ENCODE measurements at regions not wholly inside any gene's neighbourhood (a gene's known extent, or its start where the extent isn't known, plus 50 kb on each side); places are given as distances from the start of the nearest gene placed in this dataset.
A peak's percentile ranks its signal among the peaks of the same experiment; 100 is the strongest.

- Histone ChIP-seq H4K91ac (replicated peaks; ENCODE audit: insufficient read length, low read length) (no peak overlapping the region), H3K36me3 (ENCODE audit: control insufficient read depth in 2 of 4, insufficient read depth in 4 of 4, low read length in 3 of 4) (no peaks in the 10 kb centered on the region), H2BK12ac (ENCODE audit: low read depth, low read length) (no peak overlapping the region), H3K18ac (ENCODE audit: extremely low read depth, low read length) (no peak overlapping the region), H4K8ac (ENCODE audit: extremely low read depth, insufficient read depth, low read length) (no peak overlapping the region), H3K23ac (ENCODE audit: insufficient read length) (no peak overlapping the region), H2AFZ (ENCODE audit: low read length) (0 out of 2 replicates have a peak overlapping the region, but pooled peaks have one; percentile 25), H2BK5ac (ENCODE audit: low read depth, low read length) (no peak overlapping the region), H3K23me2 (ENCODE audit: low read depth, low read length) (no peaks in the 10 kb centered on the region; the same call in 1 of the 2 replicates), H3K4me1 (replicated peaks in 1 of 4; ENCODE audit: control insufficient read depth in 3 of 4, insufficient read depth in 4 of 4, low read length in 3 of 4) (no peaks in the 10 kb centered on the region), H2BK15ac (ENCODE audit: low read length) (no peak overlapping the region), H3K9ac (replicated peaks in 1 of 4; ENCODE audit: extremely low read depth in 1 of 4, low read depth in 3 of 4, low read length in 3 of 4) (no peak overlapping the region), H2BK120ac (replicated peaks; ENCODE audit: low read depth, low read length) (no peak overlapping the region), H2BK20ac (ENCODE audit: low read length) (no peak overlapping the region), H3K79me2 (ENCODE audit: control insufficient read depth in 1 of 2, insufficient read depth in 2 of 2, low read length in 2 of 2) (no peaks in the 10 kb centered on the region), H3K4me2 (ENCODE audit: insufficient read depth in 1 of 2, low read depth in 2 of 2, low read length in 2 of 2) (no peak overlapping the region), H2AK5ac (ENCODE audit: low read depth, low read length) (no peak overlapping the region), H3K14ac (ENCODE audit: insufficient read length) (no peak overlapping the region), H4K5ac (ENCODE audit: insufficient read length, low read depth, low read length) (no peak overlapping the region), H3K4ac (replicated peaks; ENCODE audit: insufficient read length, low read depth, low read length) (no peak overlapping the region), H3K27ac (ENCODE audit: low read depth, low read length) (no peak overlapping the region), H3K4me3 (ENCODE audit: extremely low read depth in 1 of 4, insufficient read depth in 2 of 4, low read depth in 3 of 4, low read length in 4 of 4) (no peak overlapping the region), H3K9me3 (ENCODE audit: insufficient read depth in 2 of 2, low read depth in 1 of 2, low read length in 1 of 2) (no peaks in the 10 kb centered on the region), H3K27me3 (replicated peaks in 1 of 4; ENCODE audit: control insufficient read depth in 3 of 4, extremely low read depth in 1 of 4, insufficient read depth in 3 of 4, low read length in 3 of 4) (no peaks in the 10 kb centered on the region), H4K20me1 (replicated peaks in 1 of 2; ENCODE audit: control insufficient read depth in 1 of 2, insufficient read depth in 2 of 2, low read length in 2 of 2) (no peaks in the 10 kb centered on the region), H3K79me1 (ENCODE audit: low read depth, low read length) (no peaks in the 10 kb centered on the region), H3K56ac (replicated peaks; ENCODE audit: insufficient read length, low read depth, low read length) (no peak overlapping the region)
- DNase-seq (ENCODE audit: low read depth in 1 of 2, low spot score in 2 of 2) (no peak), FAIRE-seq (no peak)
- CTCF ChIA-PET (ENCODE audit: partially characterized antibody), result interaction anchor here (1.2 to 1.4 kb wide), 2 partner anchors 14 to 51 kb away, joined by 3 read pairs; no protein-coding TSS in a partner anchor
- TF ChIP-seq YY1 (IDR thresholded peaks at IDR 0.05; ENCODE audit: low read depth, low read length), result no peak
- TF ChIP-seq ATF2 (IDR thresholded peaks at IDR 0.05; ENCODE audit: low read length), result no peak
- no peak for TF ChIP-seq SUZ12 (IDR thresholded peaks at IDR 0.05; ENCODE audit: low read length)
- no peak for TF ChIP-seq SIRT6 (IDR thresholded peaks at IDR 0.05; ENCODE audit: low read length)
- no peak for TF ChIP-seq GABPA (IDR thresholded peaks at IDR 0.05; ENCODE audit: borderline replicate concordance, insufficient read depth, low read length)
- TF ChIP-seq KDM1A (IDR thresholded peaks at IDR 0.05; ENCODE audit: borderline replicate concordance, low read length), result no peak
- 81% methylated on average over 1 of the region's 1 CpG; no CpG with 5 or more reads in 1 of the 2 experiments for WGBS, 2 experiments (ENCODE audit: extremely low coverage in 1 of 2, insufficient coverage in 1 of 2, insufficient read length in 1 of 2, insufficient replicate concordance in 2 of 2, low coverage in 1 of 2, low lambda C conversion rate in 2 of 2, missing lambda C conversion rate in 1 of 2)
- POLR2A ChIA-PET (ENCODE audit: partially characterized antibody), result no interaction called here
Measured at GRCh38 chr4:111022758-111023157, 399.9 kb upstream of the PITX2 start.
